Stimulated activated CD4-positive, alpha-beta T cell treated with anti-CD3 and anti-CD28 coated beads, Interleukin-12 subunit alpha, Interleukin-12 subunit beta, amount 100 ng/mL, for 48 hours (primary cell): ENCODE measurements at regions not wholly inside any gene's neighbourhood (a gene's known extent, or its start where the extent isn't known, plus 50 kb on each side); places are given as distances from the start of the nearest gene placed in this dataset.

Experiments
- DNase-seq, 3 donors: peaks; one replicate each; pipeline ENCODE4 v3.0.0-alpha.2; 2020; ENCODE audit warnings: low read depth in 2 of 3, low spot score in 1 of 3

- DNase-seq, result no peak
Measured at GRCh38 chr7:41633690-41634089, 69.2 kb downstream of the INHBA start.

- no peak for DNase-seq
Measured at GRCh38 chr7:41630741-41631140, 72.1 kb downstream of the INHBA start.

- no peak for DNase-seq
Measured at GRCh38 chr7:41629711-41630111, 73.2 kb downstream of the INHBA start.

GRCh38 chr7:41628901-41629300, 74.0 kb downstream of the INHBA start:
- no peak for DNase-seq

- DNase-seq, result no peak
Measured at GRCh38 chr7:41627645-41628298, 75.1 kb downstream of the INHBA start.

- no peak for DNase-seq
Measured at GRCh38 chr7:41624818-41625217, 78.1 kb downstream of the INHBA start.

GRCh38 chr7:41621953-41622831, 80.7 kb downstream of the INHBA start:
- no peak for DNase-seq

GRCh38 chr7:41617987-41618386, 84.9 kb downstream of the INHBA start:
- no peak for DNase-seq

GRCh38 chr7:41612798-41613197, 90.1 kb downstream of the INHBA start:
- no peak for DNase-seq

- DNase-seq, result no peak
Measured at GRCh38 chr7:41612386-41612785, 90.5 kb downstream of the INHBA start.

- no peak for DNase-seq
Measured at GRCh38 chr7:41608447-41608846, 94.4 kb downstream of the INHBA start.

GRCh38 chr7:41603985-41604384, 98.9 kb downstream of the INHBA start:
- no peak for DNase-seq

- DNase-seq, result no peak
Measured at GRCh38 chr7:41599760-41600159, 103.1 kb downstream of the INHBA start.

GRCh38 chr7:41592794-41593193, 110.1 kb downstream of the INHBA start:
- DNase-seq, result no peak

GRCh38 chr7:41592236-41592635, 110.7 kb downstream of the INHBA start:
- no peak for DNase-seq

GRCh38 chr7:41590986-41591385, 111.9 kb downstream of the INHBA start:
- no peak for DNase-seq

GRCh38 chr7:41588341-41588740, 114.5 kb downstream of the INHBA start:
- no peak for DNase-seq

- DNase-seq, result no peak
Measured at GRCh38 chr7:41586931-41587640, 115.8 kb downstream of the INHBA start.

- DNase-seq, result no peak
Measured at GRCh38 chr7:41584746-41585145, 118.1 kb downstream of the INHBA start.

GRCh38 chr7:41582116-41582515, 120.8 kb downstream of the INHBA start:
- no peak for DNase-seq

GRCh38 chr7:41581041-41581440, 121.8 kb downstream of the INHBA start:
- DNase-seq, result no peak
